OCI-LY3 (cell line): ENCODE measurements at regions not wholly inside any gene's neighbourhood (a gene's known extent, or its start where the extent isn't known, plus 50 kb on each side); places are given as distances from the start of the nearest gene placed in this dataset.
"Not testable (repeated sequence)": the region's sequence is repeated elsewhere in the genome, so short reads cannot be mapped to it uniquely, and the experiment has no call there.

Experiments used
- H2AFZ ChIP-seq: fragments of 200-600, 300-600 bp; shearing (Covaris generic); 2 replicates; pipeline ENCODE4 v1.6.0; 2014; ENCODE audit warnings: antibody characterized with exemption, low read depth, low read length
- H3K27ac ChIP-seq: fragments of 200-600, 300-600 bp; sonication (generic); 2 replicates; pipeline ENCODE4 v1.5.1; 2014; ENCODE audit warnings: mild to moderate bottlenecking, low read length, moderate library complexity, mixed read lengths
- H3K27me3 ChIP-seq: fragments of 200-600, 300-600 bp; sonication (generic); 2 replicates; pipeline ENCODE4 v1.6.1; 2014; ENCODE audit warnings: low read depth, low read length, mixed read lengths
- H3K36me3 ChIP-seq: fragments of 200-600, 300-600 bp; sonication (generic); replicated peaks from 2 replicates; pipeline ENCODE3; 2014; ENCODE audit warnings: low read depth, low read length, mixed read lengths
- H3K4me1 ChIP-seq: fragments of 300-600, 200-600 bp; sonication (generic); 2 replicates; pipeline ENCODE4 v1.6.1; 2014; ENCODE audit warnings: low read length, mixed read lengths
- H3K4me2 ChIP-seq: fragments of 200-600, 300-600 bp; sonication (generic); 2 replicates; pipeline ENCODE4 v1.6.1; 2014; ENCODE audit warnings: low read length, mixed read lengths
- H3K4me3 ChIP-seq: fragments of 300-600, 200-600 bp; sonication (generic); 2 replicates; pipeline ENCODE4 v1.5.1; 2014; ENCODE audit warnings: antibody characterized with exemption, mild to moderate bottlenecking, low read length, moderate library complexity
- H3K79me2 ChIP-seq: fragments of 300-600, 200-600 bp; shearing (Covaris generic); 2 replicates; pipeline ENCODE4 v1.6.1; 2014; ENCODE audit warnings: mild to moderate bottlenecking, low read length, mixed read lengths
- H3K9ac ChIP-seq: fragments of 300-600, 200-600 bp; shearing (Covaris generic); 2 replicates; pipeline ENCODE4 v1.6.0; 2014; ENCODE audit warnings: mild to moderate bottlenecking, low read length, moderate library complexity
- H3K9me3 ChIP-seq: fragments of 200-600, 300-600 bp; shearing (Covaris generic); 2 replicates; pipeline ENCODE4 v1.6.1; 2014; ENCODE audit warnings: low read length, mixed read lengths; ENCODE audit not compliant: insufficient read depth
- H4K20me1 ChIP-seq: fragments of 200-600, 300-600 bp; sonication (generic); 2 replicates; pipeline ENCODE4 v1.6.1; 2016; ENCODE audit warnings: low read length, mixed read lengths; ENCODE audit not compliant: insufficient read depth
- EZH2phosphoT487 ChIP-seq: fragments of 200-600 bp; shearing (Covaris generic); IDR thresholded peaks from 2 replicates; pipeline ENCODE4 v1.6.1; 2018; ENCODE audit warnings: antibody characterized with exemption, mixed run types, low read depth
- TF ChIP-seq, protein P1 (sequence below): fragments of 200-600, 300-600 bp; sonication (generic); IDR thresholded peaks from 2 replicates; pipeline ENCODE4 v1.5.1; 2014; ENCODE audit warnings: antibody characterized with exemption, low read length, low read depth

DNA sequence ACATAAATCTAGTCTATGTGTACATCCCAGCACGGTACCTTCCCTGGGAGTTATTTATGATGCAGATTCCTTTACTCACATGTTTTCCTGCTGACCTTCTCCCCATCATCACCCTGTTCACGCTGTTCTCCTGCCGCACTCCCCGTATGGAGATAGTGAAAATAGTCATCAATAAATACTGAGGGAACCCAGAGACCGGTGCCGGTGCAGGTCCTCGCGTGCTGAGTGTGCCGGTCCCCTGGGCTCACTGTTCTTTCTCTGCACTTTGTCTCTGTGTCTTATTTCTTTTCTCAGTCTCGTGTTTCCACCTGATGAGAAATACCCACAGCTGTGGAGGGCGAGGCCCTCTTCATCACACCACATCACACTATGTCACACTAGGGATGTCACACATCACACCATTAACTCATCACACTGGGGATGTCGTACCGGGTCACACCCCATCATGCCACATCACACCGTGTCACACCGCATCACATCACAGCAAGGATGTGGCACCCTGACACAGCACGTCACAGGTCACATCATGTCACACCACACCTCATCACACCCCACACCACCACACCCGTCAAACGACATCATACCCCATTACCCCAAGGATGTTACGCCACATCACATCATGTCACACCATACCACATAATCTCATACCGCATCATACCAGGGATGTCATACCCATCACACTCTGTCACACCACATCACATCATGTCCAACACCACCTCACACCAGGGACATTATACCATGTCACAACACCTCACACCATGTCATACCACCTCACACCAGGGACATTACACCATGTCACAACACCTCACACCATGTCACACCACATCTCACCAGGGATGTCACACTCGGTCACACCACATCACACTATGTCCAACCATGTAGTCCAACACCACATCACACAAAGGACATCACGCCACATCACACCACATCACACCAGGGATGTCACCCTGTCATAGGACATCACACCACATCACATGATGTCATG is 207.0 kb downstream of the TMEM121 start:
- Histone ChIP-seq H4K20me1 (no peaks in the 10 kb centered on the region; the same call in 1 of the 2 replicates), H3K9ac (no peak overlapping the region), H3K27me3 (no peaks in the 10 kb centered on the region), H2AFZ (no peak overlapping the region), H3K4me3 (no peak overlapping the region), H3K27ac (peak overlapping the region; percentile 50), H3K4me1 (peaks cover 6% of the 10 kb centered on the region), H3K79me2 (no peaks in the 10 kb centered on the region), H3K36me3 (no peaks in the 10 kb centered on the region), H3K4me2 (no peak overlapping the region), H3K9me3 (no peaks in the 10 kb centered on the region)
- TF ChIP-seq EZH2phosphoT487 = no peak
- TF ChIP-seq, protein P1, sequence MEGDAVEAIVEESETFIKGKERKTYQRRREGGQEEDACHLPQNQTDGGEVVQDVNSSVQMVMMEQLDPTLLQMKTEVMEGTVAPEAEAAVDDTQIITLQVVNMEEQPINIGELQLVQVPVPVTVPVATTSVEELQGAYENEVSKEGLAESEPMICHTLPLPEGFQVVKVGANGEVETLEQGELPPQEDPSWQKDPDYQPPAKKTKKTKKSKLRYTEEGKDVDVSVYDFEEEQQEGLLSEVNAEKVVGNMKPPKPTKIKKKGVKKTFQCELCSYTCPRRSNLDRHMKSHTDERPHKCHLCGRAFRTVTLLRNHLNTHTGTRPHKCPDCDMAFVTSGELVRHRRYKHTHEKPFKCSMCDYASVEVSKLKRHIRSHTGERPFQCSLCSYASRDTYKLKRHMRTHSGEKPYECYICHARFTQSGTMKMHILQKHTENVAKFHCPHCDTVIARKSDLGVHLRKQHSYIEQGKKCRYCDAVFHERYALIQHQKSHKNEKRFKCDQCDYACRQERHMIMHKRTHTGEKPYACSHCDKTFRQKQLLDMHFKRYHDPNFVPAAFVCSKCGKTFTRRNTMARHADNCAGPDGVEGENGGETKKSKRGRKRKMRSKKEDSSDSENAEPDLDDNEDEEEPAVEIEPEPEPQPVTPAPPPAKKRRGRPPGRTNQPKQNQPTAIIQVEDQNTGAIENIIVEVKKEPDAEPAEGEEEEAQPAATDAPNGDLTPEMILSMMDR = no peak

DNA sequence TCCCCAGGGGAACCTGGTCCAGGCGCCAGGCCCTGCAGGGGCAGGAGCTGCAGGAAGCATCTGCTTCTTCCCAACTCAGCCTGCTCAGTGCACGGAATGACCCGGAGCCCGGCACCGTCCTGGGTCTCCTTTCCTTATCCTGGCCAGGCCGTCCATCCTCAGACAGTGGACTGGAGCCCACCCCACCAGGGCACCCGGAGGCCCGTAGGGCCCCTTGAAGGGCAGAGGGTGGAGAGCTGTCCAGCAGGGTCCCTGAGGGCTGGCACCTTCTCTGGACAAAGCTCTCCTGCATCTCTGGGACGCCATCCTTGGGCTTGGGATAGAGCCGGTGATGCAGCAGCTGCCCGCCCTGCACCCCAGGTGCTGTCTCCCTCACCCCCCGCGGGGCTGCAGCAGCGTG is 207.9 kb downstream of the TMEM121 start:
- H3K79me2 ChIP-seq, H3K27me3 ChIP-seq, H3K27ac ChIP-seq, H3K4me2 ChIP-seq, H4K20me1 ChIP-seq, H3K9me3 ChIP-seq, H3K9ac ChIP-seq, H3K4me1 ChIP-seq, H3K36me3 ChIP-seq, H2AFZ ChIP-seq, H3K4me3 ChIP-seq: not testable (repeated sequence)

DNA sequence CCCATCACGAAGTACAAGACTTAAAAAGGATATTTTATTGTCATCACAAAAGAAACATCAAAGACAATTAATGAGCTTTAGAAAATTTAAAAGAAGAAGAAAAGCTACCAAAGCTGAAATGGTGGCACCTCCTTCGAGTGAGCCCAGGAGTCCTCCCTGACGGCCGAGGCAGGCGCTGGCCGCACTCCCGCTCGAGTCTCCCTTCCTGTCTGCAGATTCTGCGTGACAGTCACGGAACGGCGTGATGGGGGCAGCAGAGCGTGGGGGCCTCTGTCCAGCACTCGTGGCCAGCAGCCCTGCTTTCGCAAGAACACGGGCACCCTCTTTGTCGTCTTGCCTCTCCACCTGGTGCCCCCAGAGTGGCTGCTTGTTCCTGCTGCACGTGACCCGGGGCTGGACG is 209.9 kb downstream of the TMEM121 start:
- H4K20me1 ChIP-seq, H3K4me3 ChIP-seq, H3K4me2 ChIP-seq, H3K36me3 ChIP-seq, H3K27ac ChIP-seq, H3K79me2 ChIP-seq, H2AFZ ChIP-seq, H3K27me3 ChIP-seq, H3K9ac ChIP-seq, H3K9me3 ChIP-seq, H3K4me1 ChIP-seq: not testable (repeated sequence)

DNA sequence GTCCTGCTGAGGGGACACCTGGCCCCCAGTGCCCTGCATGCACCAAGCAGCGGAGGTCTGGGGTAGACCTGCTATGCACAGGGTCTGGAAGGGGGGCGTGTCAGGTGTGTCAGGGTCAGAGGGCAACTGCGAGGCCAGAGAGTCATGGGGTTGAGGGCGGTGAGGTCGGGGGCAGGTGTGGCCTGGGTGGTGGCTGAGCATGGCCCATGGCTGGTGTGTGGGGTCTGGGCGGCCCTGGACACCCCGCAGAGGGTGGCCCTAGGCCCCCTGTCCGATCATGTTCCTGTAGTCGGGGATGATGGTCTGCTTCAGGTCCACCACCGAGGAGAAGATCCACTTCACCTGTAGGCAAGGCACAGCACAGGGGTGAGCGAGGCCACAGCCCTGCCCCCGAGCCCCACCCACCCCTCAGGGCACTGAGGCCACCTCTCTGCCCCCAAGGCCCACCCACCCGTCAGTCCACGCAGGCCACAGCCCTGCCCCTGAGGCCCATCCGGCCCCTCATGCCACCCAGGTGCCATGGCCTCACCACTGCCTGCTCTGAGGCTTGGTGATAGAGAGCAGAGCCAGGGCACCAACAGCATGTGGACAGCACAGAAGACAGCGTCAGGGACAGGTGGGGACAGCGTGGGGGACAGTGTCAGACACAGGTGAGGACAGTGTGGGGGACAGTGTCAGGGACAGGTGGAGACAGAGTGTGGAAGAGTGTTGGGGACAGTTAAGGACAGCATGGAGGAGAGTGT is 211.3 kb downstream of the TMEM121 start:
- H3K27ac ChIP-seq = peak overlapping the region; percentile 54

More for the DNA sequence above, 211.3 kb downstream of the TMEM121 start:
- Histone ChIP-seq H2AFZ (no peak overlapping the region), H3K9ac (no peak overlapping the region), H3K9me3 (no peaks in the 10 kb centered on the region), H3K4me1 (no peaks in the 10 kb centered on the region), H4K20me1 (peaks cover 5% of the 10 kb centered on the region; the same call in 1 of the 2 replicates), H3K27me3 (no peaks in the 10 kb centered on the region), H3K79me2 (peaks cover 9% of the 10 kb centered on the region), H3K36me3 (no peaks in the 10 kb centered on the region), H3K4me3 (no peak overlapping the region), H3K4me2 (no peak overlapping the region)
- TF ChIP-seq, protein P1 = no peak
- no peak for TF ChIP-seq EZH2phosphoT487
